ENCODE measurements at regions not wholly inside any gene's neighbourhood (a gene's known extent, or its start where the extent isn't known, plus 50 kb on each side); places are given as distances from the start of the nearest gene placed in this dataset.

DNA sequence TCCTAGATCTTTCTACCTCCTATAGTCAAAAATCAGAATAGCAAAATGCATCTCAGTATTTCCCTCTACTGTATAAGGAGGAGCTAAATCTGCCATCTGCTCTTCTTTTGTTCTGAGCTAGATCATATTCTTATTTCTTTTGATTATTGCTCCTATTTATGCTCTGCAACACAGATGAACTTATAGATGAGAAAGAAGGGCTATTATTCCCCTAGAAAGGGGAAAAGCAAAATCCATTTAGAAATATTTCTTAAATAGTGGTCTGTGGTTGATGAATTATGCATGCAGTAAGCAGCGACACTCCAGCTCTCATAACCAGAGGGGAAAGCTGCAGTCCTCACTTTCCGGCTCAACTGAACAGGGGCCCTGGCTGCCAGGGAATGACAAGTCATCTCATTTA, 207.3 kb upstream of the SORCS1 start:
- in situ Hi-C loops (cut with HindIII; ENCODE audit: low pct_unique_long_range_greater_than_20kb, low sequenced_read_pairs), result no loop called here
- TF ChIP-seq SIN3A (IDR thresholded peaks at IDR 0.05; ENCODE audit: borderline replicate concordance, insufficient read depth, low read depth, low read length), result no peak
- TF ChIP-seq, protein P1, sequence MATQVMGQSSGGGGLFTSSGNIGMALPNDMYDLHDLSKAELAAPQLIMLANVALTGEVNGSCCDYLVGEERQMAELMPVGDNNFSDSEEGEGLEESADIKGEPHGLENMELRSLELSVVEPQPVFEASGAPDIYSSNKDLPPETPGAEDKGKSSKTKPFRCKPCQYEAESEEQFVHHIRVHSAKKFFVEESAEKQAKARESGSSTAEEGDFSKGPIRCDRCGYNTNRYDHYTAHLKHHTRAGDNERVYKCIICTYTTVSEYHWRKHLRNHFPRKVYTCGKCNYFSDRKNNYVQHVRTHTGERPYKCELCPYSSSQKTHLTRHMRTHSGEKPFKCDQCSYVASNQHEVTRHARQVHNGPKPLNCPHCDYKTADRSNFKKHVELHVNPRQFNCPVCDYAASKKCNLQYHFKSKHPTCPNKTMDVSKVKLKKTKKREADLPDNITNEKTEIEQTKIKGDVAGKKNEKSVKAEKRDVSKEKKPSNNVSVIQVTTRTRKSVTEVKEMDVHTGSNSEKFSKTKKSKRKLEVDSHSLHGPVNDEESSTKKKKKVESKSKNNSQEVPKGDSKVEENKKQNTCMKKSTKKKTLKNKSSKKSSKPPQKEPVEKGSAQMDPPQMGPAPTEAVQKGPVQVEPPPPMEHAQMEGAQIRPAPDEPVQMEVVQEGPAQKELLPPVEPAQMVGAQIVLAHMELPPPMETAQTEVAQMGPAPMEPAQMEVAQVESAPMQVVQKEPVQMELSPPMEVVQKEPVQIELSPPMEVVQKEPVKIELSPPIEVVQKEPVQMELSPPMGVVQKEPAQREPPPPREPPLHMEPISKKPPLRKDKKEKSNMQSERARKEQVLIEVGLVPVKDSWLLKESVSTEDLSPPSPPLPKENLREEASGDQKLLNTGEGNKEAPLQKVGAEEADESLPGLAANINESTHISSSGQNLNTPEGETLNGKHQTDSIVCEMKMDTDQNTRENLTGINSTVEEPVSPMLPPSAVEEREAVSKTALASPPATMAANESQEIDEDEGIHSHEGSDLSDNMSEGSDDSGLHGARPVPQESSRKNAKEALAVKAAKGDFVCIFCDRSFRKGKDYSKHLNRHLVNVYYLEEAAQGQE (IDR thresholded peaks at IDR 0.05; ENCODE audit: insufficient read depth in 1 of 2, low read depth in 2 of 2, low read length in 1 of 2), result no peak
- no peak for TF ChIP-seq POLR2AphosphoS5 (IDR thresholded peaks at IDR 0.05; ENCODE audit: low read depth, low read length)
- TF ChIP-seq TCF7L2 (IDR thresholded peaks at IDR 0.05; ENCODE audit: low read depth, low read length), result no peak
- TF ChIP-seq, protein P2, sequence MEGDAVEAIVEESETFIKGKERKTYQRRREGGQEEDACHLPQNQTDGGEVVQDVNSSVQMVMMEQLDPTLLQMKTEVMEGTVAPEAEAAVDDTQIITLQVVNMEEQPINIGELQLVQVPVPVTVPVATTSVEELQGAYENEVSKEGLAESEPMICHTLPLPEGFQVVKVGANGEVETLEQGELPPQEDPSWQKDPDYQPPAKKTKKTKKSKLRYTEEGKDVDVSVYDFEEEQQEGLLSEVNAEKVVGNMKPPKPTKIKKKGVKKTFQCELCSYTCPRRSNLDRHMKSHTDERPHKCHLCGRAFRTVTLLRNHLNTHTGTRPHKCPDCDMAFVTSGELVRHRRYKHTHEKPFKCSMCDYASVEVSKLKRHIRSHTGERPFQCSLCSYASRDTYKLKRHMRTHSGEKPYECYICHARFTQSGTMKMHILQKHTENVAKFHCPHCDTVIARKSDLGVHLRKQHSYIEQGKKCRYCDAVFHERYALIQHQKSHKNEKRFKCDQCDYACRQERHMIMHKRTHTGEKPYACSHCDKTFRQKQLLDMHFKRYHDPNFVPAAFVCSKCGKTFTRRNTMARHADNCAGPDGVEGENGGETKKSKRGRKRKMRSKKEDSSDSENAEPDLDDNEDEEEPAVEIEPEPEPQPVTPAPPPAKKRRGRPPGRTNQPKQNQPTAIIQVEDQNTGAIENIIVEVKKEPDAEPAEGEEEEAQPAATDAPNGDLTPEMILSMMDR (IDR thresholded peaks at IDR 0.05), result no peak
- intact Hi-C loops (cut with micrococcal nuclease; ENCODE audit: unreplicated experiment), result no loop called here
- ChIA-PET POLR2A (no interaction called here), CTCF (no interaction called here)
- DNase-seq (ENCODE audit: low read depth, low spot score), result no peak
- Histone ChIP-seq H3K4me3 (ENCODE audit: low read depth in 2 of 2, low read length in 2 of 2) (no peak overlapping the region), H3K9me3 (ENCODE audit: control insufficient read depth, insufficient read depth, low read depth, low read length) (no peaks in the 10 kb centered on the region), H3K27ac (ENCODE audit: low read length) (no peak overlapping the region), H3K36me3 (ENCODE audit: control insufficient read depth, insufficient read depth, low read length) (no peaks in the 10 kb centered on the region), H3K27me3 (ENCODE audit: control insufficient read depth, insufficient read depth, low read length) (no peaks in the 10 kb centered on the region), H3K4me1 (ENCODE audit: control insufficient read depth, insufficient read depth, low read length) (no peaks in the 10 kb centered on the region)
- ATAC-seq, result no peak
- no TSS peak for BruUV-seq (replicated peaks)

DNA sequence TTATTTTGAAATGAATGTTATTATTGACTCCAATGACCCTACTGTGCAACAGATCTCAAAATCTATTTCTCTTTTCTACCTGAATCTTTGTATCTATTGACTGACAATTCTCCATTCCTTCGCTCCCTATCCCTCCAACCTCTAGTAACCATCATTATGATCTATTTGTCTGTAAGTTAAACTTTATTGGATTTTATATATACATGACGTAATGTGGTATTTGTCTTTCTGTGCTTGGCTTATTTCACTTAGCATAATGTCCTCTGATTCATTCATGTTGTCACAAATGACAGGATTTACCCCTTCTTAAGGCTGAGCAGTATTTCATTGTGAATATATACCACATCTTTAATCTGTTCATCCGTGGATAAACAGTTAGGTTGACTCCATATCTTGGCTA, 200.4 kb upstream of the SORCS1 start:
- TF ChIP-seq POLR2AphosphoS5 (IDR thresholded peaks at IDR 0.05; ENCODE audit: low read depth, low read length) (no peak), TCF7L2 (IDR thresholded peaks at IDR 0.05; ENCODE audit: low read depth, low read length) (no peak), SIN3A (IDR thresholded peaks at IDR 0.05; ENCODE audit: borderline replicate concordance, insufficient read depth, low read depth, low read length) (no peak)
- TF ChIP-seq, protein P1 (IDR thresholded peaks at IDR 0.05; ENCODE audit: insufficient read depth in 1 of 2, low read depth in 2 of 2, low read length in 1 of 2), result no peak
- TF ChIP-seq, protein P2 (IDR thresholded peaks at IDR 0.05), result no peak
- Histone ChIP-seq H3K9me3 (ENCODE audit: control insufficient read depth, insufficient read depth, low read depth, low read length) (no peaks in the 10 kb centered on the region), H3K4me3 (ENCODE audit: low read depth in 2 of 2, low read length in 2 of 2) (no peak overlapping the region), H3K4me1 (ENCODE audit: control insufficient read depth, insufficient read depth, low read length) (no peaks in the 10 kb centered on the region), H3K36me3 (ENCODE audit: control insufficient read depth, insufficient read depth, low read length) (no peaks in the 10 kb centered on the region), H3K27ac (ENCODE audit: low read length) (no peak overlapping the region), H3K27me3 (ENCODE audit: control insufficient read depth, insufficient read depth, low read length) (no peaks in the 10 kb centered on the region)
- in situ Hi-C loops (cut with HindIII; ENCODE audit: low pct_unique_long_range_greater_than_20kb, low sequenced_read_pairs), result no loop called here
- POLR2A ChIA-PET, result no interaction called here
- DNase-seq (ENCODE audit: low read depth, low spot score), result no peak
- no TSS peak for BruUV-seq (replicated peaks)
- no peak for ATAC-seq
- CTCF ChIA-PET, result no interaction called here
- intact Hi-C loops (cut with micrococcal nuclease; ENCODE audit: unreplicated experiment), result no loop called here

Data from Panc1 (cell line).